AG04450 (cell line): ENCODE measurements at regions not wholly inside any gene's neighbourhood (a gene's known extent, or its start where the extent isn't known, plus 50 kb on each side); places are given as distances from the start of the nearest gene placed in this dataset.
"Not testable (repeated sequence)": the region's sequence is repeated elsewhere in the genome, so short reads cannot be mapped to it uniquely, and the experiment has no call there.

Experiments used
- CTCF ChIA-PET: fragments of 300-600, 350-600 bp; formaldehyde crosslinking; extraction: SDS; loops from one replicate; lab custom pipeline; 2022; ENCODE audit warnings: antibody characterized with exemption, inconsistent platforms; lab: Charles Lee
- POLR2A ChIA-PET: fragments of 350-600 bp; formaldehyde crosslinking; extraction: SDS; loops from one replicate; lab custom pipeline; 2021; ENCODE audit warnings: antibody characterized with exemption, inconsistent platforms; lab: Yijun Ruan, JAX
- DNase-seq: peaks from one replicate; pipeline ENCODE4 v3.0.0-alpha.2; 2011; ENCODE audit warnings: low read depth, low spot score
- H3K27ac ChIP-seq: one replicate; pipeline ENCODE4 v1.5.1; 2012; ENCODE audit warnings: low read depth, low read length, control low read depth
- H3K27me3 ChIP-seq: one replicate; pipeline ENCODE4 v1.6.0; 2012; ENCODE audit warnings: low read length; ENCODE audit not compliant: control insufficient read depth, insufficient read depth
- H3K4me3 ChIP-seq: 2 replicates; pipeline ENCODE4 v1.5.1; 2011; ENCODE audit warnings: mild to moderate bottlenecking, low read depth, low read length, control low read depth
- H3K9me3 ChIP-seq: 2 replicates; pipeline ENCODE4 v1.5.1; 2012; ENCODE audit warnings: low read length; ENCODE audit not compliant: control insufficient read depth, insufficient read depth
- TF ChIP-seq, protein P1 (sequence below): IDR thresholded peaks from 2 replicates; pipeline ENCODE4 v1.5.1; 2011; ENCODE audit warnings: low read depth, low read length, control low read depth, inconsistent platforms

DNA sequence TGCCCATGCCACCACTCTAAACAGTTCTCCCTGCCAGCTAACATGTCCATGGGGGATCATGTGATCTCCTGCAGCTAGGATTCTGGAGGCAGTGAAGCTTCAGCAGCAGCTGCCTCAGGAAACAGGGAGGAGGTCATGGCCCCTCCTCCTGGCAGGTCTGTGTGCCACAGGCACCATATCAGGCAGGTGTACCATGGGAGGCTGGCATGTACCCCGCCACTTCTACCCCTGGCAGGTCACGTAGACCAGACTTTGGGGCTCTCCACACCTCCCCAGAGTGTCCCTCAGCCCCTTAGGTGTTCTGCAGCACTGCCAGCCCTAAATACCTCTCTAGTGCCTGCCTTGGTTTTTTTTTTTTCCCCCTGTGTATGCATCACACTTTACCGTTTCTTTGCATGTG lies 110.5 kb upstream of the FAM47C start:
- TF ChIP-seq, protein P1, sequence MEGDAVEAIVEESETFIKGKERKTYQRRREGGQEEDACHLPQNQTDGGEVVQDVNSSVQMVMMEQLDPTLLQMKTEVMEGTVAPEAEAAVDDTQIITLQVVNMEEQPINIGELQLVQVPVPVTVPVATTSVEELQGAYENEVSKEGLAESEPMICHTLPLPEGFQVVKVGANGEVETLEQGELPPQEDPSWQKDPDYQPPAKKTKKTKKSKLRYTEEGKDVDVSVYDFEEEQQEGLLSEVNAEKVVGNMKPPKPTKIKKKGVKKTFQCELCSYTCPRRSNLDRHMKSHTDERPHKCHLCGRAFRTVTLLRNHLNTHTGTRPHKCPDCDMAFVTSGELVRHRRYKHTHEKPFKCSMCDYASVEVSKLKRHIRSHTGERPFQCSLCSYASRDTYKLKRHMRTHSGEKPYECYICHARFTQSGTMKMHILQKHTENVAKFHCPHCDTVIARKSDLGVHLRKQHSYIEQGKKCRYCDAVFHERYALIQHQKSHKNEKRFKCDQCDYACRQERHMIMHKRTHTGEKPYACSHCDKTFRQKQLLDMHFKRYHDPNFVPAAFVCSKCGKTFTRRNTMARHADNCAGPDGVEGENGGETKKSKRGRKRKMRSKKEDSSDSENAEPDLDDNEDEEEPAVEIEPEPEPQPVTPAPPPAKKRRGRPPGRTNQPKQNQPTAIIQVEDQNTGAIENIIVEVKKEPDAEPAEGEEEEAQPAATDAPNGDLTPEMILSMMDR = no peak
- DNase-seq = no peak
- Histone ChIP-seq H3K9me3 (no peaks in the 10 kb centered on the region), H3K4me3 (no peak overlapping the region), H3K27me3 (no peaks in the 10 kb centered on the region), H3K27ac (no peak overlapping the region)
- ChIA-PET POLR2A (no interaction called here), CTCF (no interaction called here)

DNA sequence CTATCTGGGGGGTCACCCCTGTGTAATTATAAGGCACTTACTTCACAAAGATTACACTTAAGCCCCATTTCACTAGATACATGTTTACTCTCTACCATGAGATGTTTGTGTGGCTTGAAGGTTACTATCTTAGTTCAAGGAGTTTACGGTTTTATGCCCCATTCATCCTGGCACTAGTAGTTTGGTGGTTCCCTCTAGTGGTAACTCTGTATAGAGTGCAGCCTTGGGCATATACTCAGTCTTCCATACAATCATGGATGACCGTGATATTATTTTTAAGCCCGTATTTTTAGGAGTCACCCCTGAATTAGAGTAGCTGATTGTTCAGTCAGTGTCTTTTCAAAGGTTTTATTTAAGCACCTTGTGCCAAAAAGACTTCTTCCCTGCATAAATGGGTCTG lies 109.9 kb upstream of the FAM47C start:
- POLR2A ChIA-PET = no interaction called here
- Histone ChIP-seq H3K9me3 (no peaks in the 10 kb centered on the region), H3K27ac (no peak overlapping the region), H3K4me3 (no peak overlapping the region), H3K27me3 (no peaks in the 10 kb centered on the region)
- TF ChIP-seq, protein P1 = peak; percentile 47
- no peak for DNase-seq
- CTCF ChIA-PET = no interaction called here

GRCh38 chrX:36904561-36904960 lies 103.6 kb upstream of the FAM47C start:
- H3K27me3 ChIP-seq, DNase-seq, POLR2A ChIA-PET, H3K27ac ChIP-seq, CTCF ChIA-PET, H3K9me3 ChIP-seq, H3K4me3 ChIP-seq: not testable (repeated sequence)

DNA sequence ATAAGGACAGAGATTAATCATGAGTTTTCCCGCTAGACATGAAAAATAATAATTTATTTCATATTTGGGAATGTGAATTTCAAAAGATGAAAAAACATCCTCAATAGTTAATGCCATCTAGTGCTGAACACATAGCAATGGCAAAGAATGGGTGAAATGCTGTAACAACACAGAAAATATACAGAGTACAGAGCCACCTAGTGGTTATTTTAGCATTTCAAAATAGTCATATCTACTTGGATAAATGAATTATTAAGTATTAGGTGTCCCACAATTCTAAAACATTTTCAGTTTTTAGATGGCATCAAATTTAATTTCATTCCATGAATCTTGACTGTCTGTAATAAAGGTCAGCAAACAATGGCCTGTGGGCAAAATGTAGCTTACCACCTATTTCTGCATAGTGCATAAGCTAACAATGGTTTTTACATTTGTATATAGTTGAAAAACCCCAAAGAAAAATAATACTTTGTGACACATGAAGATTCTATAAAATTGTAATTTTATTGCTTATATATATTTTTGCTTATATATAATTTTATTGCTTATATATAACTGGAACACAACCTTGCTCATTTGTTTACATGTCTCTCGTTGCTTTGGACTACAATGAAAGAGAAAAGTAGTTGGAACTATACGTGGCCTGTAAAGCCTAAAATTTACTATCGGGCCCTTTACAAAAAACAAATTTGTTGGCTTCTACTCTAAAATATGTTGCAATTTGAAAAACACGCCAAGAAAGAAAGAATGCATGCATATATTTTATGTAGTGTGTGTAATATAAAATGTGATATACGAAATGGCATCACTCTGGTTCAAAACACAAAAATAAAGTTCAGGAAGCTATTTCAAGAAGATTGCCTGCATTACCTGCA lies 99.1 kb upstream of the FAM47C start:
- Histone ChIP-seq H3K9me3 (no peaks in the 10 kb centered on the region), H3K4me3 (no peak overlapping the region), H3K27me3 (no peaks in the 10 kb centered on the region), H3K27ac (no peak overlapping the region)
- CTCF ChIA-PET = no interaction called here
- DNase-seq = no peak
- TF ChIP-seq, protein P1 = peak; percentile 44
- POLR2A ChIA-PET = no interaction called here

DNA sequence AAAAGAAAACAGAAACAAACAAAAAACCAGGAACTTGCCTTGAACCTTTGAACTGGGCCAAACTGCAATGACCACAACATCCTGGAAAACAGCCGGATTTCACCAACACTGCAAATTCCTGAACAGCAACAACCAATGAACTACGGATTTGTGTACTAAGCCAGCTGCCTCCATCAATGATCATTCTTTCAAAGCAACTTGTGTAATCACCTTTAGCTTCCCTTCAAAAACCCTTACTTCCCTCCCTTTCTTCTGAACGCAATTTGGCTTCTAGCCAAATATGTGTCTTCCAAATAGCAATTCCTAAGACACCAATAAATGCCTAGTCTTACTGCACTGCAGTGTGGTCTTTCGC lies 98.5 kb upstream of the FAM47C start:
- DNase-seq = no peak
- H3K27me3 ChIP-seq = no peaks in the 10 kb centered on the region
- TF ChIP-seq, protein P1 = no peak
- ChIA-PET POLR2A (no interaction called here), CTCF (no interaction called here)
- no peaks in the 10 kb centered on the region for H3K9me3 ChIP-seq
- H3K27ac ChIP-seq = no peak overlapping the region
- no peak overlapping the region for H3K4me3 ChIP-seq
